Hematopoietic multipotent progenitor cell treated with erythropoietin and hydrocortisone succinate and interleukin-3 and kit ligand, for 8 days (in vitro differentiated cells): ENCODE measurements at regions not wholly inside any gene's neighbourhood (a gene's known extent, or its start where the extent isn't known, plus 50 kb on each side); places are given as distances from the start of the nearest gene placed in this dataset.

Source experiments
- DNase-seq: peaks from one replicate; pipeline ENCODE4 v3.0.0-alpha.2; 2015

DNA sequence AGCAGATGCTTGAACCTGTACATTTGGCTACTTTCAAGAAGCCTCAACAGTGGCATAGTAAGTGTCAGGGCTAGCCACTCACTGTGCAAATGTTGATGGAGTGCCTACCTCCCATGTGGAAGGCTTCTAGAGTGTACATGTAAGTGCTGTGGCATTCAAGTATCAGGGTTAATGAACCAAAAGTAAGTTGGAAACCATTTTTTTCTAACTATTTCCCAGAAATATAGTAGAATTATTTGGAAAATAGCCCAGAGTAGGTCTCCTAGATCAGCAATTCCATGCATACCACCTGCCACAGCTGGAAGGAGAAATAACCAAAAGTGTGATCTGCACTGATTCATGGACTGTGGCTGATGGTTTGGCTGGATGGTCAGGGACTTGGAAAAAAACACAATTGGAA is 53.3 kb downstream of the FOXD1 start:
- DNase-seq: no peak

GRCh38 chr5:73394610-73395009 is 54.0 kb downstream of the FOXD1 start:
- DNase-seq: no peak

DNA sequence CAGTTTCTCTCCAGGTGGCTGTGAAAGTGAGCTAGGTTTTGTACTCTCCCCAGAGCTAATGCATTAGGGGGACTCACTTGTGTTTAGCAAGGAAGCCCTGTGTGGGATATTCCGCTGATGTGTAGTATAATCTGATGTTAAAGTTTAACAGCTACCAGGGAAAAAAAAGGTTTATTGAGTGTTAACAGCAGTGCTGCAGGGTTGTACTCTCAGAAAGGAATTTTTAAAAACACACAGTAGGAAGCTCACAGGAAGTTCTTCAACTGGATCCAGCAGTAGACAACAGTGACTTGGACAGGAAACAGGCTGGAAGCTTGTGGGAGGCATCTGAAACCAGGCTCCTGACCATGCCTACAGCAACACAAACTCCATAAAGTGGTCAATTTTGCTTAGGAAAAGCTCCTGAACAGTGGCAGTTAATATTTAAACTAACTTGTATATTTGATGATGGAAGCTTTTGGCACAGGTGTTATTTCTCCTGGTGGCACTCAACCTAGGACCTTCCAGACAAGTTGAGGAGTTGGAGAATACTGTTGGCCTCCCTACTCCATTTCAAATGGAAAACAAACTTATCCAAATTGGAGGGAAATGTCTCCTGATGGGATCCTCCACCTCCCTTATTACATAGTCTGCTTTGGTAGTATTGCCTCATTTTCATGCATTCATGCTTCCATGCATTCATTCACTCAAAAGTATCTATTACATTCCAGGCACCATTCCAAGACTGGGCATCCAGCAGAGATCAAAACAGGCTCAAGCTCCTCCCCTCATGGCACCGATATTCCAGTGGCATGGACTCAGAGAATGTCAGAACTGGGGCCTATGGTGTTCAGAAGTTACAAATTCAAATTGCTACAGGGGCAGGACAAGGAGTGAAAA is 54.7 kb downstream of the FOXD1 start:
- no peak for DNase-seq

DNA sequence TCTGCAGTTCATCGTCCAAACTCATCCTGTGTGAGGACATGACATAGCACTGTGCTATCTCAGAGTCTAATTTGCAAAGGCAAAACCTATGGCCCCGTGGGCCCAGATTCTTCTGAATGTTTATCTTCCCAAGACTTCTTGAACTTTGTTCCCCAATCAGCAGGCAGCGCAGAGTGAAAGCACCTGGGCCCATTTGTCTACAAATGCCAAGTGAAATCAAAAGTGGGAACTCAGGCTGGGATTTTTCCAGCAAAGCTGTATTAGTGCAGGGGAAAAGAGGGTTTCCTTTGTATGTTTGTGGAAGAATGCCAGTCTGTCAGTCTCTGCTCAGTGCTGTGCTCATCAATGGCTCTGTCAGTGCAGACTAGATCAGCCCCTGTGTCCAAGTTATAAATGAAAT is 55.8 kb downstream of the FOXD1 start:
- no peak for DNase-seq

GRCh38 chr5:73391441-73391881 is 57.1 kb downstream of the FOXD1 start:
- no peak for DNase-seq

DNA sequence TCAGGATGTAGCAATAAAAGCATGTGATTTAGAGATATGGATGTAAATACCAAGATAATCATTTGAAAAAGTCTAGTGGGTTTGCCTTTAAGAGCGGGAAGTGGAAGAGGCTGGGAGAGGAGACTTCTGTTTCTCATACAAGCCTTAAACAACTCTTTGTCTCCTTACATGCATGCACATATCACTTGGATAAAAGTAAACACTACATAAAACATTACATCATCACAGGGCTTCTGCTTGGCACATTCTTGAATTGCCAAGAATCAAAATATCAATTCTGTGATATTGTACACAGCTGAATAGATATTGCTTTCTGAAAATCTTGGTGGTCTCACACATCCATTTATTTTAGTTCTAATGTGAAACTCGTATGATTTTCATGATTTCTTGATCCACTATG is 57.6 kb downstream of the FOXD1 start:
- no peak for DNase-seq

DNA sequence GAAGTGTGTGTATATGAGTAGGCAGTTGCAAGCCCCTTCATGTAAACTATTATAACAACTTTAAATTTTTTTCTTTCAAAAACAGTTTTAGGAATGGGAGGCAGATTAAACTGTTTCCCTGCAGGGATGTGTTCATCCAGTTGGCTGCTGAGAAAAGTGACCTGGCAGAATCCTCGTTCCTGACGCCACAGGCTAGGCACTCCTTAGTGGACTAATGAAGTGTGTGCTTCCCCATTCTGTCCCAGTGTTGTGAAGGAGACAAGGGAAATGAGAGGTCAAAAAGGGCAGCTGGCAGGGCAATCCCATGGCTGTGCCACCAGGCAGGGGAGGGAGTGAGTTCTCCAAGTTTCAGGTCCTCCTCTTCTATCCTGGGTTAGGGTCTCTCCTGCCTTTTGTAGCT is 59.8 kb downstream of the FOXD1 start:
- no peak for DNase-seq

DNA sequence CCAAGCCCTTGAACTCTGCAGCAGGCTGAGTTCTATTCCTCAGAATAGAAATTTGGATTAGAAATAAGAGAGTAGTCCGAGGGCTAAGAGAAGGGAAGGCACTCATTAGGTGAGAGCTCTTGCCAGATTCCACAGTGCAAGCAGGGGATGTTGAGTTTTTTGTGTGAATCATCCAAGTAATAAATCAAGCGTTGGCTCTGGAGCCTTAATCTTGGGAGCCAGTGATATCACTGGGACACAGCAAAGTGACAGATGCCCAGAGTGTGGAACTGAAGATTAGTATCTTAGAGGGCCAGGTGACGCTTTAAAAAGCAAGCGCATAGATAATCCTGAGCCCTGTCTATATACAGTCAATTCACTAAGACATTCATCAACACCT is 60.3 kb downstream of the FOXD1 start:
- DNase-seq: no peak

- DNase-seq: no peak
These were observed 60.8 kb downstream of the FOXD1 start for GRCh38 chr5:73387601-73388305.

- no peak for DNase-seq
These were observed 61.4 kb downstream of the FOXD1 start for GRCh38 chr5:73387149-73387591.

DNA sequence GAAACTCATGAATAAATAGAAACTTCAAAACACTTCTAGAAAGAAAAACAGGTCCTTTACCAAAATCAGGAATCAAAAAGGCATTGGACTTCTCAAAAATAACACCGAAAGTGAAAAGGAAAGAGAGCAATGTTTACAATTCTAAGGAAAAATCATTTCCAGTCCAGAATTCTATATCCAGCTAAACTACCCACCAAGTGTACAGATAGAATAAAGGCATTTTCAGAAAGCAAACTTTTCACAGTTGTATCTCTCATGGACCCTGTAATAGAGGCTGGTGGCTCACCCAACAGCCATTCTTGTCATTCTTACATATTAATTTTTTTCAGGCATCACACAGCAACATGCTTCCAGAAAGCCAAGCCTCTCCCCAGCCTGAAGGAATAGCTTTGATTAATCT is 63.7 kb downstream of the FOXD1 start:
- no peak for DNase-seq

GRCh38 chr5:73382401-73382740 is 66.2 kb downstream of the FOXD1 start:
- no peak for DNase-seq

DNA sequence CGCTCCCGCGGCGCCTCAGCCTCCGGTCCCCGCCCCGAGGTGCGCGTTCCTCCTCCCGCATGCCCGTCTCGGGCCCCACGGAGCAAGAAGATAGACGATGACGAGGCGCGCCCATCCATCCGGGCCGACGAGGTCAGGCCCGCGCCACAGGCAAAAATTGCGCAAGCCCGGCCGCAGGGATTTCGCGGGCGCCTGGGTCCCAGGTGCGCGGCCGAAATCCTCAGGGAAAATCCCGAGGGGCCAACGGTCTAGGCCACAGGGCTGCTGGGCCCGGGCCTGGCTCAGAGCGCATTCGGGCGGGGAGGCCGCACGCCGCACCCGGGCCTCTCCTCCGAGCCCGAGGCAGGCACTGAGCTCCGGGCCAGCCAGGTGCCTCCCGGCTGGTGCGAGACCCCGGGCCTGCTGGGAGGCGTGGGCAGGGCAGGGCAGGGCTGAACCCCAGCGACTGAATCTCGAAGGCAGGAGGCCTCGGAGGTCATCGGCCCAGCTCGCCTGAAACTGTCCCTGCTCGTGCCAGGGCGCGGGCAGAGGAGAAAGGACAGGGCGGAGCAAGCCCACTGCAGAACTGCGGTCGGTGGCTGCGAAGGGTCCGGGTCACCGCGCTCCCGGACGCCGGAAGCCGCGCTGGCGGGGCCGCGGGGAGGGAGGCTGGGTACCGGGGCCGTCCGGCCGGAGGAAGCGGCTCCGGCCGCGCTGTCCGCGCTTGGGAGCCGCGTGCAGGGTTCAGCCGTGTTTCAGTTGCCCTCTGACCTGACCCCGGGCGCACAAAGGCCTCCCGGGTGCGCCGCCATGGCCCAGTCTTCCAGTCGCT is 66.8 kb downstream of the FOXD1 start:
- DNase-seq: no peak

DNA sequence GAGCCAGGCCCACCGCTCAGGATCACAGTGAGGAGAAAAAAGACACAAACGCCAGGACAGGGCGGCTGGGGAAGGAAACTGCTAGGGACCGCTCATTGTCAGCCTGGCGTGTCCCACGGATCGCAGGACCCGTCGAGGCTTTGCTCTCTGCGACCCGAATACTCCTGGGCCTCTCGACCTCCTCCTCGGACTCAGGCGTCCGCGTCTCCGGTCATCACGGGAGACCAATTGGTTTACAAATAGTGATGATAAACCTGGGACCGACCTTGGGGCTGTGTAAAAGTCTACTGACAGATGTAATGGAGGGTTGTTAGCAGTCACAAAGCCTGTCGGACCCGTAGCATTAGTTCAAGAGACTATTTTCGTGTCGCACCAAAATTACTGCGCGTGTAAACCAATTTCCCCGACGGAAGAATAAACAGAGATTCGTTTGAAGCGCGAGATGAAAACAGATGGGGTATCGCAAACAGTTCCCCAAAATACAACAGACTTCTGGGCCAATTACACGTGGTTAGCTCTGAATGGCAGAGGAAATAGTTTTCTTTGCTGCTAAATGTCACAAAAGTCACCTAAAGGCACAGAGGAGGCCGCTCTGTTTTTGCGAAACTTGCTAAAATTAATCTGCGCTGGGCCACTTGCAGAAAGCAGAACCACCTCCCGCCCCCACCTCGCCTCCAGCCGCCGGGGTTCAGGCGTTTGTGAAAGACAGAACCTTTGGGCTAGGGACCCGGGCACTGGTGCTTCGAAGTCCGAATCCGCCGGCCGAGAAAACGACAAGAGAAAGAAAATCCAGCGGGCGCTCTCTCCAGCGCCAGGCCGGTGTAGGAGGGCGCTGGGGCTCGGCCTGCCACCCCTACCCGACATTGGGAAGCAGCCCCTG is 67.6 kb downstream of the FOXD1 start:
- no peak for DNase-seq

DNA sequence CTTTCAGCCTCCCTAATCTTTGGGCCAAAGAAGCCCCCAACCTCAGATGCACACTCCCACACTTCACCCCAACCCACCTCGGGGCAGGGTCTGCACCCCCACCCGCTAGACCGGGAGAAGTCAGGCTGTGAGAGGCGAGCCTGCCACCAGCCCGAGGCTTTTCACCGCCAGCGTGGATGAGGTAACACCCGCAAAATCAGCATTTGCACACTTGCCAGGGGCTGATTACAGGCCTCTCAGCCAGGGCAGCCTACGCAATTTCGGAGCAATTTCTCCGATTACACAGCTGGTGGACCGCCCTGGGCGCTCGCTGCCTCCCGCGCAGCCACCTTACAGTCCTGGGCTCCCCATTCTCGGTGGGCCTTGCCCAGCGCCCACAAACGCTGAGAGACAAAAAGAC is 68.5 kb downstream of the FOXD1 start:
- DNase-seq: no peak

- no peak for DNase-seq
These were observed 69.1 kb downstream of the FOXD1 start for GRCh38 chr5:73379435-73379834.

DNA sequence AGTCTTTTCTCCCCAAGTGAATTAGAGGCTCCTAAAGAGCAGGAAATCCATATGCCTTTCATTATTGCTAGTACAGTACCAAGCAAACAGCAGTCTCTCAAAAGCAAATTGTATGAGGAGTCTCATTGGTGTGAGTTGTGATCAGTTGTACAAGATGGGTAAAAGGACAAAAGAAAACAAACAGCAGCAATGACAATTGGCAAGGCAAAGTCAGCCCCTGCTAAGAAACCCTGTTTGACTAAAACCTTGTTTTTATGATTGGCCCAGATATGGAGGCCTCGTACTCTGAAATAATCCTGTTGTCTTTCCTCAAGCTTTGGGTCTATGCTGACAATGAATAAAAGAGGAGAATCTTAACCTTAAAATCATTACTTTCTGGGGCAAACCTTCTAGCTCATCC is 69.8 kb downstream of the FOXD1 start:
- DNase-seq: no peak

- DNase-seq: no peak
These were observed 70.5 kb downstream of the FOXD1 start for GRCh38 chr5:73378070-73378469.

DNA sequence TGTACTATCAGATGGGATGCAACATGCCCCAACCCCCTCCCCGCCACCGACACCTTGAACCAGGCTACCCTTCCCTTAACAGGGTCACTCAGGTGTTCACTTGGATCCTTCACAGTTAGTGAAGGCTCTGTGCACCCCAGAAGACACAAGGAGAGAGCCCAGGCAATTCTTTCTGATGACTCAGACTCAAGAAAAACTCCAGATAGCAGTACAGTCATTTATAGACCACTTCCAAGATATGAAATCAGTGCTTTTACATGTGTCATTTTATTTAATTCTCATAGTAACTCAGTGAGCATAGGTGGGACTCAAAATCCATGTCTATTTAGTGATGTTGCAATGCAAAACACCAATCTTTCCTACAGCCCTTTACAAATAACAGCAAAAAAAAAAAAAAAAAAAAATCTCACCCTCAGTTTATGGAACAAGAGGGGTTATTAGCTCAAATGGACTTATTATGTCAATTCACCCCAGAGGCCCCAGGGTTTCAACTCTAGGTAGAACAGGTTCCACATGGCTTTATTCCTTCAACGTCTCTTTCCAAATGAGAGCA is 71.9 kb downstream of the FOXD1 start:
- no peak for DNase-seq

GRCh38 chr5:73375949-73376348 is 72.6 kb downstream of the FOXD1 start:
- no peak for DNase-seq

DNA sequence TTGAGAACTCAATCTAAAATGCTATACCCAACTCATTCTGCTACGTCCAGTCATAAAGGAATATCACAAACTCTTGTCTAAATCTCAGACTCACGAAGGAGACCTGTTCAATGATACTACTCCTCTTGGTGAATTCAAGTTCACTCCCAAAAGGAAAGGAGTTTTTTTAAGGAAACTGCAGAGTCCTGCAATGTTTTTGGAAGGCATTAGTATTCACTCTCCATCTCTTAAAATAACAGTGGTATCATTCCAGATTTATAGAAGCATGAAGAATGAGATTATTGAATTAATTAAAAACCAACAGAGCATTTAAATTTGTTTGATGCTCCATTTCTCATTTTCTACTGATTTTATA is 73.4 kb downstream of the FOXD1 start:
- no peak for DNase-seq

DNA sequence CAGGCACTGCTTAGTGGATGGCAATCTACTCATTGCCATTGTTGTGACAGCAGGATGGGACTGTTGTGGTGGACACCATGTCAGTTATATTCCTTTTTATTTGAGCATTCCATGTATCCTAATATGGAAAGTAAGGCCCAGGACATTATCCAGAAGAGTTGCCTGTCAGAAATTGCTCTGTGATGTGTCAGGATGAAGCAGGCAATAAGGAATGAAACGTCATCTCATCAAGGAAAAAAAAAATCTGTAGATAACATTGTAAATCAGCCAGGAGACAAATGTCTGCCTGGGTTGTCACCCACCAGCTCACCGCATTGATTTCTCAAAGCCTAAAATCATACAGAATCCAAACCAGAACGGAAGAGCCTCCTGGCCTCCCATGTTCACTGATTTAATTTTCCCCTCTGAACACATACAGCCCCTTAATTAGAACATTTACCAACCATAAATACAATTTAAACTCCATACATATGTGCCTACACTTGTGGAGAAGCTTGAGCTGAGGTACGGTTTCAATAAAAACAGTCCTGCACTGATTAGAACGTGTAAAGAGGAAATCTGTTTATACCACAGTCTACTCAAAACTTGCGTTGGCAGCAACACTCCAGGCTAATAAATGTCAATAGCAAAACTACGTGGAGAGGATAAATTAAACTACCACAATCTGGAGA is 73.9 kb downstream of the FOXD1 start:
- DNase-seq: no peak
